ENCODE measurements at regions not wholly inside any gene's neighbourhood (a gene's known extent, or its start where the extent isn't known, plus 50 kb on each side); places are given as distances from the start of the nearest gene placed in this dataset.
"Not testable (repeated sequence)": the region's sequence is repeated elsewhere in the genome, so short reads cannot be mapped to it uniquely, and the experiment has no call there.

DNA sequence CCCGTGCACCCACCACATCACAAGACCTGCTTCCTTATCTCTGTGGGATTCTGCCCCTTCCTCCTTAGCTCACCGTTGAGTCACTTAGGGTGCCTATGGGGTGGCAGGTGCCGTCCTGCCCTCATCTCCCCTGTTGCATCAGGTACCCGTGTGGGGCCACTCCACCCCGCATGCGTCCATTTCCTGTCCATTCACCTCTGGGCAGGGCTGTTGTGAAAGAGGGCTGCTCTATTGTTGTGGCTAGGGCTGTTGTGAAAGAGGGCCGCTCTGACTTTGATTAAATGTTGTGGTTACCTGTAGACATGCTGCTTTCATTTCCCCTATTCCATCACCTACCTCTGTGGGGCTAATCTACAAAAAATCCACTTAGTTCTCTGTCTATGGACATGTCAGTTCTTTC, 68.3 kb downstream of the PNMA6F start:
- TF ChIP-seq, protein P1, sequence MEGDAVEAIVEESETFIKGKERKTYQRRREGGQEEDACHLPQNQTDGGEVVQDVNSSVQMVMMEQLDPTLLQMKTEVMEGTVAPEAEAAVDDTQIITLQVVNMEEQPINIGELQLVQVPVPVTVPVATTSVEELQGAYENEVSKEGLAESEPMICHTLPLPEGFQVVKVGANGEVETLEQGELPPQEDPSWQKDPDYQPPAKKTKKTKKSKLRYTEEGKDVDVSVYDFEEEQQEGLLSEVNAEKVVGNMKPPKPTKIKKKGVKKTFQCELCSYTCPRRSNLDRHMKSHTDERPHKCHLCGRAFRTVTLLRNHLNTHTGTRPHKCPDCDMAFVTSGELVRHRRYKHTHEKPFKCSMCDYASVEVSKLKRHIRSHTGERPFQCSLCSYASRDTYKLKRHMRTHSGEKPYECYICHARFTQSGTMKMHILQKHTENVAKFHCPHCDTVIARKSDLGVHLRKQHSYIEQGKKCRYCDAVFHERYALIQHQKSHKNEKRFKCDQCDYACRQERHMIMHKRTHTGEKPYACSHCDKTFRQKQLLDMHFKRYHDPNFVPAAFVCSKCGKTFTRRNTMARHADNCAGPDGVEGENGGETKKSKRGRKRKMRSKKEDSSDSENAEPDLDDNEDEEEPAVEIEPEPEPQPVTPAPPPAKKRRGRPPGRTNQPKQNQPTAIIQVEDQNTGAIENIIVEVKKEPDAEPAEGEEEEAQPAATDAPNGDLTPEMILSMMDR (conservative IDR thresholded peaks at IDR 0.05; ENCODE audit: low read length): not testable (repeated sequence)
- TF ChIP-seq EZH2phosphoT487 (IDR thresholded peaks at IDR 0.05; ENCODE audit: borderline replicate concordance): not testable (repeated sequence)

All from Loucy (cell line).